IMR-90 (cell line): ENCODE measurements at regions not wholly inside any gene's neighbourhood (a gene's known extent, or its start where the extent isn't known, plus 50 kb on each side); places are given as distances from the start of the nearest gene placed in this dataset.
A peak's percentile ranks its signal among the peaks of the same experiment; 100 is the strongest.

Experiments
- ATAC-seq: fragments of 200-7000 bp; cut with Tn5 transposase; 2 replicates; pipeline ENCODE4 v1.9.1; 2020; ENCODE audit warnings: low read depth, mild to moderate bottlenecking, moderate library complexity
- BruUV-seq: library from RNA; stranded (reverse); fragments of 400-500 nt; replicated peaks from 2 replicates; lab custom pipeline; 2021; lab: Mats Ljungman, UMichigan
- CTCF ChIA-PET: fragments of 300-600 bp; formaldehyde crosslinking; extraction: SDS; loops from one replicate; lab custom pipeline; 2021; ENCODE audit warnings: antibody characterized with exemption; lab: Yijun Ruan, JAX
- POLR2A ChIA-PET: fragments of 300-600 bp; sonication (Branson Sonifier 250); formaldehyde crosslinking; loops from one replicate; lab custom pipeline; 2022; ENCODE audit warnings: antibody characterized with exemption; ENCODE audit not compliant: unreplicated experiment; lab: Charles Lee
- DNase-seq: peaks from one replicate; pipeline ENCODE4 v3.0.0; 2013
- H2AFZ ChIP-seq: replicated peaks from 2 replicates; pipeline ENCODE3; 2013; ENCODE audit warnings: low read length, mild to moderate bottlenecking; ENCODE audit not compliant: poor library complexity
- H2AK5ac ChIP-seq: 2 replicates; pipeline ENCODE4 v1.6.1; 2013; ENCODE audit warnings: low read depth, low read length, inconsistent platforms
- H2AK9ac ChIP-seq: replicated peaks from 2 replicates; pipeline ENCODE3; 2013; ENCODE audit warnings: mild to moderate bottlenecking, low read depth, low read length, moderate library complexity; ENCODE audit not compliant: poor library complexity
- H2BK120ac ChIP-seq: 2 replicates; pipeline ENCODE4 v1.6.1; 2013; ENCODE audit warnings: low read depth, low read length, inconsistent platforms
- H2BK15ac ChIP-seq: 3 replicates; pipeline ENCODE4 v1.6.1; 2013; ENCODE audit warnings: low read depth, low read length, inconsistent platforms
- H2BK20ac ChIP-seq: 2 replicates; pipeline ENCODE4 v1.6.1; 2013; ENCODE audit warnings: low read depth, mild to moderate bottlenecking, inconsistent platforms, low read length, moderate library complexity
- H2BK5ac ChIP-seq: 2 replicates; pipeline ENCODE4 v1.6.1; 2013; ENCODE audit warnings: mild to moderate bottlenecking, low read depth, low read length, inconsistent platforms; ENCODE audit not compliant: poor library complexity, severe bottlenecking
- H3K14ac ChIP-seq: replicated peaks from 2 replicates; pipeline ENCODE4 v1.6.1; 2013; ENCODE audit warnings: low read depth, low read length, inconsistent platforms
- H3K18ac ChIP-seq: 2 replicates; pipeline ENCODE4 v1.6.1; 2013; ENCODE audit warnings: low read depth, low read length, control low read depth
- H3K23ac ChIP-seq: 2 replicates; pipeline ENCODE4 v1.6.1; 2013; ENCODE audit warnings: low read depth, low read length, inconsistent platforms
- H3K27ac ChIP-seq: 2 replicates; pipeline ENCODE4 v1.5.1; 2013; ENCODE audit warnings: mild to moderate bottlenecking, control low read depth, low read length; ENCODE audit not compliant: insufficient read depth
- H3K27me3 ChIP-seq: 2 replicates; pipeline ENCODE4 v1.6.1; 2013; ENCODE audit warnings: low read length; ENCODE audit not compliant: control insufficient read depth, insufficient read depth
- H3K36me3 ChIP-seq: 2 replicates; pipeline ENCODE4 v1.6.1; 2013; ENCODE audit warnings: low read length, mixed read lengths; ENCODE audit not compliant: control insufficient read depth, insufficient read depth
- H3K4ac ChIP-seq: 2 replicates; pipeline ENCODE4 v1.6.1; 2013; ENCODE audit warnings: low read depth, low read length, inconsistent platforms
- H3K4me1 ChIP-seq: 2 replicates; pipeline ENCODE4 v1.6.1; 2013; ENCODE audit warnings: low read length, mixed read lengths; ENCODE audit not compliant: control insufficient read depth, insufficient read depth
- H3K4me2 ChIP-seq: 2 replicates; pipeline ENCODE4 v1.6.1; 2013; ENCODE audit warnings: low read depth, mild to moderate bottlenecking, control low read depth, low read length, moderate library complexity
- H3K4me3 ChIP-seq: 2 replicates; pipeline ENCODE4 v1.5.1; 2013; ENCODE audit warnings: low read depth, mild to moderate bottlenecking, control low read depth, low read length, moderate library complexity; ENCODE audit not compliant: insufficient read depth
- H3K56ac ChIP-seq: 2 replicates; pipeline ENCODE4 v1.6.1; 2013; ENCODE audit warnings: low read length, inconsistent platforms; ENCODE audit not compliant: insufficient read depth; ENCODE audit errors: extremely low read depth
- H3K79me1 ChIP-seq, 2 experiments: 2 replicates each; pipeline ENCODE4 v1.6.1; 2013; ENCODE audit warnings: low read length in 2 of 2, inconsistent platforms in 1 of 2, low read depth in 1 of 2
- H3K9ac ChIP-seq: 2 replicates; pipeline ENCODE4 v1.6.1; 2013; ENCODE audit warnings: low read depth, low read length, control low read depth
- H3K9me1 ChIP-seq: 2 replicates; pipeline ENCODE4 v1.6.1; 2013; ENCODE audit warnings: low read length, inconsistent platforms; ENCODE audit not compliant: insufficient read depth
- H3K9me3 ChIP-seq: 2 replicates; pipeline ENCODE4 v1.6.1; 2013; ENCODE audit warnings: low read length; ENCODE audit not compliant: control insufficient read depth, insufficient read depth
- H4K20me1 ChIP-seq: 2 replicates; pipeline ENCODE4 v1.6.1; 2013; ENCODE audit warnings: low read length, inconsistent platforms; ENCODE audit not compliant: insufficient read depth
- H4K5ac ChIP-seq: 2 replicates; pipeline ENCODE4 v1.6.1; 2013; ENCODE audit warnings: mild to moderate bottlenecking, low read depth, low read length, control low read depth
- H4K8ac ChIP-seq, 2 experiments: 2 replicates each; pipeline ENCODE4 v1.6.1; 2013; ENCODE audit warnings: low read depth in 2 of 2, low read length in 2 of 2, control low read depth in 1 of 2, inconsistent platforms in 1 of 2
- H4K91ac ChIP-seq: 2 replicates; pipeline ENCODE4 v1.6.1; 2013; ENCODE audit warnings: low read depth, low read length, inconsistent platforms; ENCODE audit not compliant: insufficient read depth
- CEBPB ChIP-seq: IDR thresholded peaks from 2 replicates; pipeline ENCODE4 v1.6.1; 2012; ENCODE audit warnings: low read depth, low read length, improper control_type of control experiment
- CHD1 ChIP-seq: IDR thresholded peaks from 2 replicates; pipeline ENCODE4 v1.6.1; 2012; ENCODE audit warnings: low read depth, low read length, improper control_type of control experiment
- WGBS, 2 experiments: methylation state at CpG; one replicate each; pipeline versions ENCODE4 v1.1.5 to v1.1.7; 2013; ENCODE audit warnings: missing lambda C conversion rate in 2 of 2; ENCODE audit not compliant: insufficient read length in 1 of 2; ENCODE audit errors: extremely low coverage in 2 of 2; 5-methylcytosine and 5-hydroxymethylcytosine counted together
- dilution Hi-C: fragments of 300-500 bp; cut with HindIII; formaldehyde crosslinking; loops from one replicate; pipeline ENCODE4 v1.14.3; 2018; ENCODE audit warnings: low sequenced_read_pairs; ENCODE audit not compliant: unreplicated experiment
- in situ Hi-C: fragments of 300-500 bp; cut with MboI; formaldehyde crosslinking; loops from 3 replicates; pipeline ENCODE4 v1.14.3; 2019; ENCODE audit warnings: low sequenced_read_pairs, inconsistent platforms, mixed read lengths
- intact Hi-C: fragments of 100-400 bp; cut with micrococcal nuclease; formaldehyde crosslinking; loops from 2 replicates; pipeline ENCODE4 v1.10.0; 2022

GRCh38 chr3:59334585-59334984 is 284.8 kb upstream of the CFAP20DC start:
- H2BK15ac ChIP-seq: no peak overlapping the region
- peak; percentile 35 for DNase-seq

More at GRCh38 chr3:59334585-59334984, 284.8 kb upstream of the CFAP20DC start:
- Histone ChIP-seq H3K27ac (no peak overlapping the region), H3K9me1 (no peaks in the 10 kb centered on the region; the same call in 1 of the 2 replicates), H3K9ac (no peak overlapping the region), H3K79me1 (no peaks in the 10 kb centered on the region), H3K4me3 (no peak overlapping the region), H2AFZ (no peak overlapping the region), H3K23ac (no peak overlapping the region), H3K56ac (no peak overlapping the region), H3K18ac (no peak overlapping the region), H3K4me1 (peaks cover 2% of the 10 kb centered on the region; the same call in 1 of the 2 replicates), H3K36me3 (no peaks in the 10 kb centered on the region), H3K14ac (no peak overlapping the region), H3K9me3 (no peaks in the 10 kb centered on the region), H4K91ac (no peak overlapping the region), H3K27me3 (peaks cover 2% of the 10 kb centered on the region), H4K5ac (no peak overlapping the region), H2AK5ac (no peak overlapping the region), H2BK120ac (no peak overlapping the region), H2BK5ac (no peak overlapping the region), H2BK20ac (no peak overlapping the region), H3K4ac (no peak overlapping the region), H4K8ac (no peak overlapping the region), H3K4me2 (no peak overlapping the region), H4K20me1 (no peaks in the 10 kb centered on the region), H2AK9ac (no peak overlapping the region)
- ChIA-PET CTCF (no interaction called here), POLR2A (no interaction called here)
- WGBS, 2 experiments: no CpG with 5 or more reads among the region's 2 CpGs
- intact Hi-C loops: no loop called here
- peak; percentile 84 for TF ChIP-seq CEBPB
- TF ChIP-seq CHD1: no peak
- BruUV-seq: no TSS peak
- dilution Hi-C loops: no loop called here
- no peak for ATAC-seq
- in situ Hi-C loops: no loop called here
